PC-3 (cell line): ENCODE measurements at regions not wholly inside any gene's neighbourhood (a gene's known extent, or its start where the extent isn't known, plus 50 kb on each side); places are given as distances from the start of the nearest gene placed in this dataset.
A peak's percentile ranks its signal among the peaks of the same experiment; 100 is the strongest.
"Not testable (repeated sequence)": the region's sequence is repeated elsewhere in the genome, so short reads cannot be mapped to it uniquely, and the experiment has no call there.

Experiments used
- ATAC-seq: fragments of 200-7000 bp; cut with Tn5 transposase; 2 replicates; pipeline ENCODE4 v1.9.1; 2020; ENCODE audit warnings: mild to moderate bottlenecking, moderate library complexity
- BruUV-seq: library from RNA; stranded (reverse); fragments of 400-500 nt; replicated peaks from 2 replicates; lab custom pipeline; 2021; lab: Mats Ljungman, UMichigan
- CTCF ChIA-PET: fragments of 300-600 bp; sonication (Branson Sonifier 250); formaldehyde crosslinking; loops from one replicate; lab custom pipeline; 2022; ENCODE audit warnings: antibody characterized with exemption; lab: Charles Lee
- POLR2A ChIA-PET: fragments of 300-600 bp; sonication (Branson Sonifier 250); formaldehyde crosslinking; loops from one replicate; lab custom pipeline; 2022; ENCODE audit warnings: antibody characterized with exemption; ENCODE audit not compliant: unreplicated experiment; lab: Charles Lee
- DNase-seq: peaks from one replicate; pipeline ENCODE4 v3.0.0-alpha.2; 2015
- H2AFZ ChIP-seq: fragments of 300-600 bp; sonication (generic); 2 replicates; pipeline ENCODE4 v1.6.0; 2016; ENCODE audit warnings: antibody characterized with exemption, low read length
- H3F3A ChIP-seq: fragments of 300-600 bp; sonication (generic); one replicate; pipeline ENCODE4 v1.6.0; 2017; ENCODE audit warnings: antibody characterized with exemption, low read length, control low read depth, mild to moderate bottlenecking; ENCODE audit not compliant: unreplicated experiment
- H3K27ac ChIP-seq: fragments of 300-600 bp; sonication (generic); 2 replicates; pipeline ENCODE4 v1.5.1; 2016; ENCODE audit warnings: mild to moderate bottlenecking, low read length
- H3K27me3 ChIP-seq: fragments of 300-600 bp; sonication (generic); 2 replicates; pipeline ENCODE4 v1.6.1; 2016; ENCODE audit warnings: low read length, mixed read lengths
- H3K36me3 ChIP-seq: fragments of 300-600 bp; sonication (generic); 2 replicates; pipeline ENCODE4 v1.6.1; 2016; ENCODE audit warnings: low read depth, mixed run types, low read length, mixed read lengths
- H3K4me1 ChIP-seq: fragments of 300-600 bp; sonication (generic); 2 replicates; pipeline ENCODE4 v1.5.1; 2016; ENCODE audit warnings: low read length; ENCODE audit not compliant: insufficient read depth
- H3K4me2 ChIP-seq: fragments of 300-600 bp; sonication (generic); 2 replicates; pipeline ENCODE4 v1.6.0; 2016; ENCODE audit warnings: low read length
- H3K4me3 ChIP-seq: fragments of 300-600 bp; sonication (generic); 2 replicates; pipeline ENCODE4 v1.5.1; 2016; ENCODE audit warnings: mild to moderate bottlenecking, low read length, mixed read lengths
- H3K79me2 ChIP-seq: fragments of 300-600 bp; sonication (generic); 2 replicates; pipeline ENCODE4 v1.6.1; 2017; ENCODE audit warnings: low read length, mixed read lengths
- H3K9ac ChIP-seq: fragments of 300-600 bp; sonication (generic); 2 replicates; pipeline ENCODE4 v1.6.0; 2016; ENCODE audit warnings: mild to moderate bottlenecking, low read length
- H3K9me2 ChIP-seq: fragments of 300-600 bp; sonication (generic); replicated peaks from 2 replicates; pipeline ENCODE4 v1.6.1; 2016; ENCODE audit warnings: mixed run types, low read length, mixed read lengths
- H3K9me3 ChIP-seq: fragments of 300-600 bp; sonication (generic); 2 replicates; pipeline ENCODE4 v1.6.1; 2016; ENCODE audit warnings: low read length, mixed read lengths
- H4K20me1 ChIP-seq: fragments of 300-600 bp; sonication (generic); 2 replicates; pipeline ENCODE4 v1.6.1; 2016; ENCODE audit warnings: low read length, mixed read lengths
- CTCF ChIP-seq: fragments of 300-600 bp; sonication (generic); conservative IDR thresholded peaks from 2 replicates; pipeline ENCODE4 v1.5.1; 2017; ENCODE audit warnings: antibody characterized with exemption, low read depth, mild to moderate bottlenecking, low read length
- EZH2 ChIP-seq: fragments of 300-600 bp; sonication (generic); IDR thresholded peaks from one replicate; pipeline ENCODE4 v1.6.1; 2017; ENCODE audit warnings: antibody characterized with exemption, mild to moderate bottlenecking, low read length; ENCODE audit not compliant: unreplicated experiment
- EZH2phosphoT487 ChIP-seq: fragments of 300-600 bp; sonication (generic); IDR thresholded peaks from 2 replicates; pipeline ENCODE4 v1.6.1; 2018; ENCODE audit warnings: mild to moderate bottlenecking, antibody characterized with exemption, low read length, borderline replicate concordance
- intact Hi-C: fragments of 100-400 bp; cut with micrococcal nuclease; formaldehyde crosslinking; loops from 2 replicates; pipeline ENCODE4 v1.9.0; 2023

GRCh38 chr9:81030027-81030426 lies 659.3 kb downstream of the TLE1 start:
- no TSS peak for BruUV-seq
- no peaks in the 10 kb centered on the region for H3K27me3 ChIP-seq
- intact Hi-C loops: no loop called here
- H3K36me3 ChIP-seq: no peaks in the 10 kb centered on the region
- TF ChIP-seq EZH2: no peak
- TF ChIP-seq EZH2phosphoT487: no peak
- TF ChIP-seq CTCF: no peak
- no peak for ATAC-seq
- no peak for DNase-seq
- H2AFZ ChIP-seq: no peak overlapping the region
- CTCF ChIA-PET: no interaction called here
- no peaks in the 10 kb centered on the region for H4K20me1 ChIP-seq
- H3K4me2 ChIP-seq: no peak overlapping the region
- H3K79me2 ChIP-seq: no peaks in the 10 kb centered on the region
- H3K4me1 ChIP-seq: peaks cover 28% of the 10 kb centered on the region
- no peak overlapping the region for H3K4me3 ChIP-seq
- H3K9ac ChIP-seq: no peak overlapping the region
- H3K9me3 ChIP-seq: no peaks in the 10 kb centered on the region
- no peak overlapping the region for H3K27ac ChIP-seq
- H3K9me2 ChIP-seq: no peaks in the 10 kb centered on the region
- POLR2A ChIA-PET: no interaction called here
- no peaks in the 10 kb centered on the region for H3F3A ChIP-seq

- Histone ChIP-seq H3K79me2 (no peaks in the 10 kb centered on the region), H3K27me3 (no peaks in the 10 kb centered on the region), H4K20me1 (no peaks in the 10 kb centered on the region), H3K4me2 (peak overlapping the region; percentile 60), H3K4me1 (peaks cover 35% of the 10 kb centered on the region), H3K9me2 (no peaks in the 10 kb centered on the region), H3K27ac (peak overlapping the region; percentile 73), H3K36me3 (no peaks in the 10 kb centered on the region), H3K4me3 (no peak overlapping the region; the same call in 1 of the 2 replicates), H3K9ac (peak overlapping the region; percentile 47; the same call in 1 of the 2 replicates), H3K9me3 (no peaks in the 10 kb centered on the region), H2AFZ (no peak overlapping the region), H3F3A (no peaks in the 10 kb centered on the region)
- ATAC-seq (peak; percentile 96), DNase-seq (peak; percentile 91)
- BruUV-seq: no TSS peak
- TF ChIP-seq EZH2 (no peak), CTCF (no peak), EZH2phosphoT487 (no peak)
- ChIA-PET CTCF (no interaction called here), POLR2A (no interaction called here)
- intact Hi-C loops: loop anchor here (1.0 to 10.0 kb wide), 2 partner anchors 134 to 165 kb away; no protein-coding TSS in a partner anchor
These were observed 660.8 kb downstream of the TLE1 start for GRCh38 chr9:81028504-81028903.

- POLR2A ChIA-PET: no interaction called here
- Histone ChIP-seq H2AFZ (no peak overlapping the region), H3F3A (no peaks in the 10 kb centered on the region), H3K36me3 (no peaks in the 10 kb centered on the region), H4K20me1 (no peaks in the 10 kb centered on the region), H3K79me2 (no peaks in the 10 kb centered on the region), H3K4me3 (no peak overlapping the region), H3K27me3 (no peaks in the 10 kb centered on the region), H3K4me1 (0 out of 2 replicates have a peak, but pooled peaks cover 7% of the 10 kb centered on the region), H3K9me2 (no peaks in the 10 kb centered on the region), H3K4me2 (no peak overlapping the region), H3K27ac (no peak overlapping the region), H3K9me3 (no peaks in the 10 kb centered on the region), H3K9ac (no peak overlapping the region)
- BruUV-seq: no TSS peak
- intact Hi-C loops: loop anchor here (10.0 kb wide), 1 partner anchor 127 kb away; no protein-coding TSS in a partner anchor
- DNase-seq: no peak
- CTCF ChIA-PET: no interaction called here
- ATAC-seq: no peak
- no peak for TF ChIP-seq CTCF
These were observed 667.2 kb downstream of the TLE1 start for GRCh38 chr9:81022177-81022576.

GRCh38 chr9:81014945-81015344 lies 674.4 kb downstream of the TLE1 start:
- POLR2A ChIA-PET, H3K4me3 ChIP-seq, CTCF ChIA-PET: not testable (repeated sequence)

GRCh38 chr9:81013191-81013590 lies 676.2 kb downstream of the TLE1 start:
- H3K79me2 ChIP-seq, H3K4me3 ChIP-seq, CTCF ChIA-PET, H3K4me1 ChIP-seq, intact Hi-C loops, H3K9me3 ChIP-seq, POLR2A ChIA-PET, H3K27ac ChIP-seq, H3K36me3 ChIP-seq, DNase-seq, H3F3A ChIP-seq, H4K20me1 ChIP-seq, H3K9me2 ChIP-seq, BruUV-seq, H2AFZ ChIP-seq, H3K4me2 ChIP-seq, H3K27me3 ChIP-seq, H3K9ac ChIP-seq, ATAC-seq: not testable (repeated sequence)

More at GRCh38 chr9:81014945-81015344, 674.4 kb downstream of the TLE1 start:
- H3K36me3 ChIP-seq, H3K9me3 ChIP-seq, H3K9ac ChIP-seq, H3K27ac ChIP-seq, H3K27me3 ChIP-seq, H3K4me1 ChIP-seq, H3K4me2 ChIP-seq, H3K9me2 ChIP-seq, H2AFZ ChIP-seq, H3K79me2 ChIP-seq, DNase-seq, H4K20me1 ChIP-seq, H3F3A ChIP-seq, intact Hi-C loops, BruUV-seq, ATAC-seq: not testable (repeated sequence)
